GM10266 (cell line): ENCODE measurements at regions not wholly inside any gene's neighbourhood (a gene's known extent, or its start where the extent isn't known, plus 50 kb on each side); places are given as distances from the start of the nearest gene placed in this dataset.
"Not testable (repeated sequence)": the region's sequence is repeated elsewhere in the genome, so short reads cannot be mapped to it uniquely, and the experiment has no call there.

Experiments used
- DNase-seq: peaks from one replicate; pipeline ENCODE4 v3.0.0; 2012; ENCODE audit errors: extremely low spot score
- CTCF ChIP-seq: IDR thresholded peaks from 2 replicates; pipeline ENCODE4 v1.5.1; 2012; ENCODE audit warnings: mild to moderate bottlenecking, low read depth; ENCODE audit not compliant: control insufficient read depth, insufficient read depth; ENCODE audit errors: missing control alignments

- no peak for TF ChIP-seq CTCF
- DNase-seq, result no peak
Measured at GRCh38 chr5:67799732-67800234, 415.8 kb upstream of the PIK3R1 start.

- DNase-seq, result not testable (repeated sequence)
Measured at GRCh38 chr5:67798470-67798869, 417.1 kb upstream of the PIK3R1 start.

DNA sequence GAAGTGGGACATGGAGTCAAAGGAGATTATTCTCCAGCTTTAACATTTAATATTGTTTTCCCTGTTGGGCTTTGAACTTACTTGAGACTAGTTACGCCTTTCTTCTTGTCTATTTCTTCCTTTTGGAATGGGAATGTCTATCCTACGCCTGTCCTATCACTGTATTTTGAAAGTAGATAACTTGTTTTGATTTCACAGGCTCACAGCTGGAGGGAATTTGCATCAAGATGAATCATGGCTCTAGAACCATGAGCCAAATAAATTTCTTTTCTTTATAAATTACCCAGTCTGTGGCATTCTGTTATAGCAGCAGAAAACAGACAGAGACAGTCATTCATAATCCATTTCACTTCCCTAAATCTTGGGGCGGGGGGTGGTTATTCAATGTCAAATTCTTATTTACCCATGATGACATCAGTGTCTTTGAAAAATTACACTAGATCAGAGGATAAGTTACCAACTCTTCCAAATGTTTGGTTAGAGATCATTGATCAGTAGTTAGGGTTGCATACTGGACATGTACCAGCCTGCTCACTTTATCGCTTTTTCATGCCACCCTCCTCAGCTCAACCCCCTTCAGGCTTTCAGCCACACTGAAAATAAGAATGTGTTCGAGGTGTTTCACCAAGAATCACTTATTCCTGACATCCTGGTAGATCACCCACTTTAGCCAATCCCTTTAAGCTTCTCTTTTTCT, 419.6 kb upstream of the PIK3R1 start:
- TF ChIP-seq CTCF, result no peak
- DNase-seq, result no peak

GRCh38 chr5:67793966-67794365, 421.6 kb upstream of the PIK3R1 start:
- TF ChIP-seq CTCF, result no peak
- DNase-seq, result no peak

DNA sequence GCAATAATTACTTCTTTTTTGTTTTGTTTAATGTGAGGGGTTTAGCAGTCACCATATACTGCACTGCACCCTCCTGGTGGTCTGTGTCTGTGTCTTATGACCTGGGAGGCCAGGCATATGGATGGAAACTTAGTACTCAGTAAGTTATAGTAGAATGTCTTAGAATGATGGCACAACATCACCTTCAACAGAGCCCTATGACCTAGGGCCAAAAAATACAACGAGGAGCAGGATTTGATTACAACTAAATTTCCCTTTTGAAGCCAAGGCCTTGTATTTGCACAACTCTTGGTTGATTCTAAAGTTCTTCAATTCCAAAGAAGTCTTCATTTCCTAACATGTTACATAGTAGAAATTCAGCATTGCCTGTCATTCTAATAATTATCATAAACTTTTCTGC, 422.1 kb upstream of the PIK3R1 start:
- DNase-seq, result no peak
- no peak for TF ChIP-seq CTCF

- DNase-seq, result no peak
- TF ChIP-seq CTCF, result no peak
Measured at GRCh38 chr5:67792891-67793290, 422.7 kb upstream of the PIK3R1 start.

DNA sequence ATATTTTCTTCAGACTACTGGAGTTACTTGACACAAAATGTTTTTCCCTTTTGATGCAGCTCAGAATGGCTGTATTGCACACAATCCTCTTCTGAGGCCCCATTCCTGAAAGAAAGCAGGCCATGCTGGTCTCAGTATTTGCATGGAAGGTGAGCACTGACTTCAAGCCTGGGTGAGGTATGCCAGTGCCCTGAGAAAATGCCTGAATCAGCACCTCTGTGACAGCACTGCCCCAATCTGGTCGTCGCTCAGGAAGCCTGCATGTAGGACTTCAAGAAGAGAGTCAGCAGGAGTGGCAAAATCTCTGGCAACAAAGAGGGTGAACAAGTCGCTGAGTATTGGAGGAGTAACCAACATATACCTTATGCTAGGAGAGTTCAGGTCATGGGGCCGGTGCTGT, 425.2 kb upstream of the PIK3R1 start:
- TF ChIP-seq CTCF, result no peak
- DNase-seq, result no peak

DNA sequence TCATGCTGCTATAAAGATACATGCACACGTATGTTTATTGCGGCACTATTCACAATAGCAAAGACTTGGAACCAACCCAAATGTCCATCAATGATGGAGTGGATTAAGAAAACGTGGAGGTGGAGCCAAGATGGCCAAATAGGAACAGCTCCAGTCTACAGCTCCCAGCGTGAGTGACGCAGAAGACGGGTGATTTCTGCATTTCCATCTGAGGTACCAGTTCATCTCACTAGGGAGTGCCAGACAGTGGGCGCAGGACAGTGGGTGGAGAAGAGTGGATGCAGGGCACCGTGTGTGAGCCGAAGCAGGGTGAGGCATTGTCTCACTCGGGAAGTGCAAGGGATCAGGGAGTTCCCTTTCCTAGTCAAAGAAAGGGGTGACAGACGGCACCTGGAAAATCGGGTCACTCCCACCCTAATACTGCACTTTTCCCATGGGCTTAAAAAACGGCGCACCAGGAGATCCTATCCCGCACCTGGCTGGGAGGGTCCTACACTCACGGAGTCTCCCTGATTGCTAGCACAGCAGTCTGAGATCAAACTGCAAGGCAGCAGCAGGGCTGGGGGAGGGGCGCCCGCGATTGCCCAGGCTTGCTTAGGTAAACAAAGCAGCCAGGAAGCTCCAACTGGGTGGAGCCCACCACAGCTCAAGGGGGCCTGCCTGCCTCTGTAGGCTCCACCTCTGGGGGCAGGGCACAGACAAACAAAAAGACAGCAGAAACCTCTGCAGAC, 435.5 kb upstream of the PIK3R1 start:
- DNase-seq, result not testable (repeated sequence)
